NCI-H1694 (cell line): ENCODE measurements at regions not wholly inside any gene's neighbourhood (a gene's known extent, or its start where the extent isn't known, plus 50 kb on each side); places are given as distances from the start of the nearest gene placed in this dataset.
"Not testable (repeated sequence)": the region's sequence is repeated elsewhere in the genome, so short reads cannot be mapped to it uniquely, and the experiment has no call there.

Experiments
- DNase-seq: peaks from one replicate; lab custom pipeline; 2025; lab: John Stamatoyannopoulos, UW

- DNase-seq = no peak
Observed at GRCh38 chr16:73949574-73950320, 346.9 kb upstream of the PSMD7 start.

DNA sequence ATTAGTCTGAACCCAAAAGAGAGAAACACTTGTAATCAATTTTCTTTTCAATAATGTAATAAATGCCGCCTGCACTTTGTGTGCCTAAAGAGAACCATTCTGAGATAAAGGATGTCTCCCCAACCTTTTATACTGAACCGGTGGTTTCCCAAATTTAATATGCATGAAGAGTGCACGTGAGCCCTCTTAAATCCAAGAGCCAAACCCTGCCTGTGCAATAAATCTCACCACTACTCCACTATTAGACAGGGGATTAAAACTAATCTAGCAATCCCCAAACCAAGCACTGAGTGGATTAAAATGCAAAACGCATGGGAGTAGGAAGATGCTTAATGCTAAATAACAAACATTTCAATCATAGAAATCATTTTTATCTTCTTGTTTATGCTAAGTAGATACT lies 351.0 kb upstream of the PSMD7 start:
- no peak for DNase-seq

- not testable (repeated sequence) for DNase-seq
Observed at GRCh38 chr16:73943184-73943583, 353.4 kb upstream of the PSMD7 start.

- DNase-seq = not testable (repeated sequence)
Observed at GRCh38 chr16:73940786-73941185, 355.8 kb upstream of the PSMD7 start.

- DNase-seq = no peak
Observed at GRCh38 chr16:73923951-73924350, 372.7 kb upstream of the PSMD7 start.

DNA sequence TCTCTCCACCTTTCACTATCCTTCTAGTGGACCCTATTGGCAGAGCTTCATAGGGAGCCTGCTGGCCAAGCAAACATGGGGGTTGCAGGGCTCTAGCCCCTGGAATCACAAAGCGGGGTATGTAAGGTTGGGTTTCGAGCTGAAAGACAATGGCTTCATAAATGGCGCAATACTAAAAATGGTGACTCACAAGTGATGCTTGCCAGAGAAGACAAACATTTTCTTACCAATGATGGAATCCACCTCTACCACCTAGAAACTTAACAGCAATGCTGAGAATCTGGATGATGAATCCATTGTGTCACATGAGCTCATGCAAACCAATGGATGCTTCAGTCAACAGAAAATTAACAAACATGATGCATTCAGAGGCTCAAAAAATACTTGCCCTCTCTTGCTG lies 375.3 kb upstream of the PSMD7 start:
- no peak for DNase-seq

- DNase-seq = no peak
Observed at GRCh38 chr16:73916829-73917594, 379.6 kb upstream of the PSMD7 start.

DNA sequence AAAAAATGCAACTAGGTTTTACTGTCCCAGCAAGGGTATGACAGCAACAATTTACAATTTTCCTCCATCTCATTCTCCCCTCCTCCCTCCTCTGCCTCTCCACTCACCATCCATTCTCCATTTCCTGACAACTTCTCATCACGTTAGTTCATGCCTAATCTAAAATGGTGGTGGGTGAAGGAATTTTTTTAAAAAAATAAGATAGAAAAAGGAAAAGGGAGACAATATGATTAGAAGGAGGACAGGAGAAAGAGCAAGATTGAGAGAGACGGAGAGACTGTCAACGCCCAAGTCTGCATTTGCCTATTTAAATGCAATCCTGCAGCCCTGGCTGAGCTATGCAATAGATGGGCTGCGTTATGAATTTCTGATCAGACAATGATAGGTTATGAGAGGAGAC lies 380.7 kb upstream of the PSMD7 start:
- no peak for DNase-seq

- DNase-seq = no peak
Observed at GRCh38 chr16:73915140-73915539, 381.5 kb upstream of the PSMD7 start.

DNA sequence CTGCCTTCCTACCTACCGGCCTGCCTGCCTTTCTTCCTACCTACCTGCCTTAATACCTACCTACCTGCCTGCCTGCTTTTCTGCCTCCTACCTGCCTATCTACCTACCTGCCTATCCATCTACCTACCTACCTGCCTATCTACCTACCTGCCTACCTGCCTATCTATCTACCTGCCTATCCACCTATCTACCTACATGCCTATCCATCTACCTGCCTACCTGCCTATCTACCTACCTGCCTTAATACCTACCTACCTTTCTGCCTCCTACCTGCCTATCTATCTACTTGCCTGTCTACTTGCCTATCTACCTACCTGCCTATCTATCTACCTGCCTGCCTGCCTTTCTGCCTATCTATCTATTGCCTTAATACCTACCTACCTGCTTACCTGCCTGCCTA lies 383.8 kb upstream of the PSMD7 start:
- no peak for DNase-seq

DNA sequence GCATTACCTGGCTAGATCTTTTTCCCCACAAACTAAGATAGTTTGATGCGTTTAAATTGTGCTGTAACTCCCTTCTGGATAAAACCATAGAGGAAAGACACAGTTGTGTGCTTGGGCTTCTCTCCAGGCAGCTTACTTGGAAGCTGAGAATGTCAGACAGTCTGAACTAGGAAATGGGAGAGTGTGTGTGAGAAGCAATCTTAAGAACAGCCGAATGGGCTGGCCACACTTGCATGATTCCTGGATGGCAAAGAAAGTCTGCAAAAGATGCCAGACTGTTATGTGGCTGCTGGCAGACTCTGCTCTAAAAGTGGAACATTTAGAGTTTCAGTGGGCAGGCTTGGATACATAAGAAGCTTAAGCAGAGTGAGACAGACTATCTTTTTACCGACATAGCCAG lies 384.3 kb upstream of the PSMD7 start:
- no peak for DNase-seq

DNA sequence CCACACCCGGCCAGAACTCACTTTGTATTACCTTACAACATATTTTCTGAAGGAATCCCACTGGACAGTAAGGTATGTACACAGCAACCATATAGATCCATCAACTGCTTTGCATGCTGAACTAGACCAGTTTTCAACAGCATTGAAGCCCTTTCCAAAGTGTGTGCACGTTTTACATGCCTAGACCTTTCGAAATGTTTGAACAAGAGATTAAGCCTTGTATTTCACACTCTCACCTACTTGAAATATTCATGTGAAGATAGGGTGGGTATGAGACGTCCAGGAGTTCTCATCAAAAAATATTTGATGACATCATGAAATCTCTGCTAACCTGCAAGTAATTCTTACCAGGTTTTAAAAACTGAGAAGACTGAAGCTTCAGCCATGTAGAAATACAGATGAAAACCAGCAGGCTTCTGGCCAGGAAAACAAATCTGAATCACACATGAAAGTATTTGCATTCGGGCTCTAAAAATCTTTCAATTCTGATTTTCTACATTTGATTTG lies 387.0 kb upstream of the PSMD7 start:
- DNase-seq = no peak

DNA sequence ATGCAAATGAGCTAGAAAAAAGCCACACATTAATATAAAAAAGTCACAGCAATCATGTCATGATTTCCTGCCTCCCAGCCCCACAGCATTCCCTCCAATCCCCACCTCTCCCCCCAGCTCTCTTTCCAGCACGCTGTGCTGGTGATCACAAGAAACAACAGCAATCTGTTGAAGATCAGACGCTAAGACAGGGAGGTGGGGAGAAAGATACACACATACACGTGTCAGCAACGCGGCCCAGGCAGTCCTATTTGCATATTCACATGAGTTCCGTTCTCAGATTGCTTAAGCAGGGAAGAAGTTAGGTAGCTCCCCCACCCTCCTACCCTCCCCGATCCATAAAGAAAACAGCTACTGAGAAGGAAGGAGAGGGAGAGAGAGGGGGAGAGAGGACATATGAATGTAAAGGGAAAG lies 405.5 kb upstream of the PSMD7 start:
- no peak for DNase-seq

DNA sequence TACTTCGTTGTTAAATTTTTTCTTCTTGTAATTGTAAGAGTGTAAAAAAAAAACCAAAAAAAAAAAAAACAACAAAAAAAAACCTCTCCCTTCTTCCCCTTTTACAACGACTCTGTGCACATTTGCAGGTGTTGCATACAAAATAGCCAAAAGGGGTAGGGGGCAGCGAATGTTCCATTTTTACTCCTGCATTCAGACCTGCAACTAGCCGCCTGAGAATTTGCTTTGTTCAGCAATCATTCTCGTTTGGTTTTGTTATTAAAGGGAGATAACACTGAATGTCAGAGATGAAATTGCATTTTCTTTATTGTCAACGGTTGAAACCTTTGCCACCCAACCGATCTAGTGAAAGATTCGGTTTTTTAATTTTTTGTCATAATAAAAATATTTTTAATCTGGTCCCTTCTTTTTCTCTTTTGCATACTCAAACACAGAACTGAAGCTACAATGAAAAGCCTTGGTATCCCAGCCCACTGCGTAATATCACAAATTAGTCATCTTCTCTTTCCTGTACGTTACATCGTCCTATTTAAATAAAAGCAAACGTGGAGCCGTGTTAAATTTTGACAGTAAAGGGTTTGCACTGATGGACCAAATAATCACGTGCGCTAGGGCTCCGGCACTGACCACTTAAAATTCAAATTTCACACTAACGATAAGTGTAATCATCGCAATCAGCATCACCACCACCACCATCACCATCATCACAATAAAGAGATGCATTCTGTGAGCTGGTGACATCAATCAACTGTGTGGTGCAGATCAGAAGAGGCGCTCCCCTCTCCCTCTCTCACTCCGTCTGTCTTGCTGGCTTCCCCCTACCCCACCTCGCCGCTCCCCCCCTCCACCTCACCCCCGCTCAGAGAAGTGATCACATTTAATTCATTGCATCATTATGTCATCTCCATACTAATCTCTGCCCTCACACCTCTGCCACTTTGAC lies 406.2 kb upstream of the PSMD7 start:
- DNase-seq = no peak

DNA sequence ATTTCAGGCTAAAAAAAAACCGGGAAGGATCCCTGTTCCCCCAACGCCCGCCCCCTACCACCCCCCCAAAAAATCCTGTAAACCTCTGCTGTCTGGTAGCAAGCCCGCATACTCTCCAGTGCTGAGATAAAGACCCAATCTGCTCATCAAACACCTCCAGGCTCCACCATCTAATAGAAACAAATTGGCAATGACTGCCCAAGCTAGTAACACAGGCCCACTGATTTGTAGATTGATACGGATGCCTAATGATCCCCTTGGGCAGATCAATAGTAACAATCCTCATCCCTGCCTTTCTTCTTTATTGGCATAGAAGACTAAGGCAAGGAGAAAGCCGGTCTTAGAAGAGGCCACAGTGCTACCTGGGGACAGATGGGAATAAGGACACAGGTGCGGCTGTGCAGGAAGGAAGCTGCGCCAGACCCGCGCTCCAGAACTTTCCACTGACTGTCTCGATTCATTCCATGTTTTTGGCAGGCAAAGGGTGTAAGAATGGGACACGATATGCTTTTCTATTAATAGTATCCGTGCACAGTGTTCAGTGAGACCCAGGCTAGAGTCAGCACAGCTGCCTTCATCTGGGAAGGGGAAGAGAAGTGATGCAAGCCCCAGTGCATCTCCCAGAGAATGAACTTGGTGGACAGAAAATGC lies 407.6 kb upstream of the PSMD7 start:
- DNase-seq = no peak

DNA sequence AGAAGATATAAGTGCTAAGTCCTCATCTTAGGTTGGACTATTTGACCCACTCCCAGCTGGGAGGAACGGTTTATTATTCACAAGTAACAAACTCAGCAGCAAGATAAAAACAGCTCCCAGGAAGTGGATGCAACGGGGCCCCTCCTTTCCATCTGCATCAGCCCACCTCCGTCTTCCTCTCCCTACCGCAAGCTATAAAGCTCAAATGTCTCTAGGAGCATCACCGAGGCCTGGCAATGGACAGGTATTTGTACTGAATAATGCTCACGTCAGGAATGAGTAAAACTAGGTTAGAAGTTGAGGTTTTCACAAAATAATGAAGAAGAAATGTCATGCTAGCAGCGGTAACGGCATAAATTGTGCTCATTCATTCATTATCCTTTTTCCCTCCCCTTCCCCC lies 408.7 kb upstream of the PSMD7 start:
- no peak for DNase-seq

GRCh38 chr16:73886426-73886825 lies 410.2 kb upstream of the PSMD7 start:
- no peak for DNase-seq

DNA sequence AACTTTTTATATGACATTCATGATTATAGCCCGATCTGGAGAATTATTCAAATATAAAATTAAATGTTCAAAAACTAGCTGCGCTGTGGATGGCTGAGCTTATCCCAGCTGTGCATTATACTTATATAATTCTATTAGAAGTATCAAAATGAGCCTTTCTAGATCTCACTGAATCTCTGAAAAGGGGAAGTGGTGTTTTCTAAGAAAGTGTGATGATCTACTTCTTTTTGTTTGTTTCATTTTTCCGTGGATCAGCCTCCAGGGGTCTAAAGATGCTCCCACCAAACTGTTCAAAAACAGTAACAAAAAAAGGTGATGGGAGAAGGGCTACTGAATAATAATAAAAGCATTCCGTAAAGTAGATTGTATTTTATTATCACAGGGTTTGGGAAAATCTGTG lies 411.3 kb upstream of the PSMD7 start:
- no peak for DNase-seq

DNA sequence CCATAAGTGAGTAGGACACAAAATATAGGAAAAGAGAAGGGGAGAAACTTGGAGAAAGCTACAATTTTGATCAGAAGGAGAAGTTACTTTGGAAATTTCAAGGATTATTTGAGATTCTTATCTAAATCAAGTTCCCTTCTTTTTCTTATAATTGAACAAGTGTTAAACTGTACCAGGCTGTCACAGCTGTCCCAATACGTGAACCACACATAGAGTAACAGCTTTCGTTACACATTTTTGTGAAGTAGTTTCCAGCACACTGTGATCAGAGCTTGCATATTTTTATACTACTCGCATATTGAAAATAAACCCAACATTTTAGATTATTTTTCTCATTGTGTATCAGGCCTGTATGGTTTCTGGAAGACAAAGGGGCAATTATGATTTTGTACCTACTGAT lies 412.8 kb upstream of the PSMD7 start:
- no peak for DNase-seq

DNA sequence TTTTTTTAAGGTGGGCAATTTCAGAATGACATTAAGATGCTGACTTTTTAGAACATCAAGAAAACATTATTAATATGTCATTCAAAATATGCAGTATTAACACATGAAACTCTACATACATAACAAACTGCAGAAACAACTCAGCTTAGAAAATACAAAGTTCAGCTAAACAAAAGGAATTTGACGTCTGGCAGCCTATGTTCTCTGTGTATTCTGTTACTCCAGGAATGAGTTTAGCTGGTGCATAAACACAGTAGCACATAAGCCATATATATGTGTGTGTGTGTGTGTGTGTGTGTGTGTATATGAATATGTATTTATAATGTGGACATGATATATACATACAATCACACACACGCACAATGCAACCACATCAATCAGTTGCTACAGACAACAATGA lies 413.5 kb upstream of the PSMD7 start:
- DNase-seq = no peak

GRCh38 chr16:73882651-73883050 lies 414.0 kb upstream of the PSMD7 start:
- DNase-seq = no peak

GRCh38 chr16:73882033-73882432 lies 414.6 kb upstream of the PSMD7 start:
- no peak for DNase-seq
